ENCODE measurements at regions not wholly inside any gene's neighbourhood (a gene's known extent, or its start where the extent isn't known, plus 50 kb on each side); places are given as distances from the start of the nearest gene placed in this dataset.
"Not testable (repeated sequence)": the region's sequence is repeated elsewhere in the genome, so short reads cannot be mapped to it uniquely, and the experiment has no call there.

DNA sequence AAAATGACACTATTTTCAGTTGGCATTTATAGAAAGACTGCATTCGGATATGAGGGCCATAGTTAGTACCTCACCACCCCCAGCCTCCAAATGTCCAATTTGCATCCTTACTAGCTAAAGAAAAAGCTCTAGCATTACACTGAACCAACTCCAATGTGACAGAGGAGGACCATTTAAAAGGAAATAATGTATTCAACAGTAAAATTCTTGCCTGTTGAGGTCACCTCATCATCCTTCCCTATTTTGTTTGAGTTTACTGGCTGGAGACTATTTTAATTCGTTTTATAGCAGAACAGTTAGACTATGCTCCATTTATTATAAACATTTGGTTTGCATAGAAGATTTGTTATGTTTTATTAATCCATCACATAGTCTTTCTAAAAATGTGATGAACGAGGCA lies 88.2 kb upstream of the PPARGC1A start:
- peaks cover 2 to 28% (median 13%) of the 10 kb centered on the region in 6 donors for H3K9me3 Mint-ChIP-seq
- no peak overlapping the region for H3K27ac Mint-ChIP-seq
- no peaks in the 10 kb centered on the region for H3K4me1 Mint-ChIP-seq
- DNase-seq, result no peak
- no peaks in the 10 kb centered on the region for H3K36me3 Mint-ChIP-seq
- H3K4me3 Mint-ChIP-seq, result no peak overlapping the region
- H3K27me3 Mint-ChIP-seq (ENCODE audit: low read depth in 3 of 3), result peaks cover 0 to 1% (median 0%) of the 10 kb centered on the region in 3 donors

DNA sequence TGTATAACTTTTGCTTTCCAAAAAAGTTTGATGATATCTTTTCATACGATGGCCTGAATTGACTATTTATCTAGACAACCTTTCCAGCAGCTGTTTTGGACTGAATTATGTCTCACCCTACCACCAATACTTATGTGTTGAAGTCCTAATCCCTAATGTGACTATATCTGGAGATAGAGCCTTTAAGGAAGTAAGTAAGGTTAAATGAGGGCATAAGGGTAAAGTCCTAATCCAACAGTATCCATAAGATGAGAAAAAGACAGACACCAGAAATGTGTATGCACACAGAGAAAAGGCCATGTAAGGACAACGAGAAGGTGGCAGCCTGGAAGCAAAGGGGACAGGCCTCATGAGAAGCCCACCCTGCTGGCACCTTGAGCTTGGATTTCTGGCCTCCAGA lies 86.6 kb upstream of the PPARGC1A start:
- peaks cover 2 to 22% (median 9%) of the 10 kb centered on the region in 6 donors for H3K9me3 Mint-ChIP-seq

DNA sequence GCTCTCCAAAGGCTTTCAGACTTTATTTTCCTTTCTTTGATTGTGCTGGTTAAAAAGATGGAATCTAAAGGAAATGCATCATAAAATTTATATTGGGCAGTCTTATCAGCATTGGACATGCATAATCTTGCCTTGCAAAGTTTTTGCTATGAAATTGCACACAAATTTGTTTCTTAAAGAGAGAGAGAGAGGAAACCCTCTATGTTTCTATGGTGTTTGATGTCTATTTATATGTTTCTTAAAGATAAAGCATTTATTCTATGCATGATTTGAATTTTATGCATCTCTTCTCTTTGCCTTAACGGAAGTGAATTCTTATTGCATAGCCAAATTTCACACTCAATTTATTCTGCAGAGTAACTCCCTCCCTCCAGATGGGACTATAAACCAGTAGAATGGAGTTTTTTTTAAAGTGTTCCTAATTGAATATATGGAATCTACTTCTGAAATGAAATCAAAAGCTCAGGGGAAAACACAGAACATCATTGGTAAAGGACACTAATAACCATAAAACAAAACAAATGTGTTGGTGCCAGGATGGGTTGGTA lies 83.5 kb upstream of the PPARGC1A start:
- no peak for DNase-seq
- Mint-ChIP-seq H3K27ac (no peak overlapping the region), H3K4me1 (no peaks in the 10 kb centered on the region), H3K36me3 (no peaks in the 10 kb centered on the region), H3K4me3 (no peak overlapping the region), H3K9me3 (peaks cover 0 to 30% (median 7%) of the 10 kb centered on the region in 6 donors), H3K27me3 (ENCODE audit: low read depth in 3 of 3) (no peaks in the 10 kb centered on the region)

More for the DNA sequence above, 86.6 kb upstream of the PPARGC1A start:
- Mint-ChIP-seq H3K27ac (no peak overlapping the region), H3K36me3 (no peaks in the 10 kb centered on the region), H3K4me1 (no peaks in the 10 kb centered on the region), H3K27me3 (ENCODE audit: low read depth in 3 of 3) (no peaks in the 10 kb centered on the region), H3K4me3 (no peak overlapping the region)
- DNase-seq, result no peak

DNA sequence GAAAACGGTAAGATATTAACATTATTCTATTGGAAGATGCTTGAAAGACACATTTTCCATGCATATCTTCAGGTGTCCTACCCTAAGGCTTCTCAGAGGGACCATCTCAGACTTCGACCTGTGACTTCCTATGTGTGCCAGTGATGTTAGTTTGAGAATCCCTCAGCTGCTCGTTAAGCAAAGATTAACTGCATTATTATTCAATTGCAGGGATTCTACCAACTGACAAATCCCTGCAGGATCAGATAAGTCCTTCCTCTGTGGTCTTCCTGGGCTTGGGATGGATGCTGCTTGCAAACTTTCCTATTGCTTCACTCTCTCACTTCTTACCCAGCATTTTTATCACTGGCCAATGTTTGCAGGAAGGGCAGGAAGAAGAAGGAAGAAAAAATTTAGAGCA lies 83.0 kb upstream of the PPARGC1A start:
- no peaks in the 10 kb centered on the region for H3K36me3 Mint-ChIP-seq
- H3K9me3 Mint-ChIP-seq, result peaks cover 0 to 30% (median 7%) of the 10 kb centered on the region in 6 donors

DNA sequence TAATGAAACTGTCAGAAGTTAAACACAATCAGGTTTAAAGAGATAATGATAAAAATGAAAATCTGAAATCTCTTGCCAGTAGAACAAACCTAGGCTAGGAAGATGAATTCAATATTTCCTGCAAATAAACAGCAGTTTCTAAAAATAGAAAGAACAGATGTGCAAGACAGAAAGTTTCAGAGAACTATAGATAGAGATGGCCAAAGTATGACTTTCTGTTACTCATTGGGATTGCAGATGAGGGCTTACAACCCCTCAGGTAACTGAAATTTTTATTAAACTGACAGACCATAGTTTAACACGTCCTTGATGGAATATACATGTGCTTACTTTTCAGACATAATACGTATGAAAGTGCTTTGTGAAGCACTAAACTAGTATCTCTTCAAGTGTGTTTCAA lies 82.3 kb upstream of the PPARGC1A start:
- no peak overlapping the region for H3K4me3 Mint-ChIP-seq
- no peak overlapping the region for H3K27ac Mint-ChIP-seq
- no peaks in the 10 kb centered on the region for H3K27me3 Mint-ChIP-seq (ENCODE audit: low read depth in 3 of 3)
- no peak for DNase-seq
- H3K36me3 Mint-ChIP-seq, result no peaks in the 10 kb centered on the region
- H3K4me1 Mint-ChIP-seq, result no peaks in the 10 kb centered on the region
- peaks cover 0 to 30% (median 6%) of the 10 kb centered on the region in 6 donors for H3K9me3 Mint-ChIP-seq

More for the DNA sequence above, 83.0 kb upstream of the PPARGC1A start:
- Mint-ChIP-seq H3K27me3 (ENCODE audit: low read depth in 3 of 3) (no peaks in the 10 kb centered on the region), H3K4me1 (no peaks in the 10 kb centered on the region), H3K27ac (no peak overlapping the region), H3K4me3 (no peak overlapping the region)
- DNase-seq, result no peak

DNA sequence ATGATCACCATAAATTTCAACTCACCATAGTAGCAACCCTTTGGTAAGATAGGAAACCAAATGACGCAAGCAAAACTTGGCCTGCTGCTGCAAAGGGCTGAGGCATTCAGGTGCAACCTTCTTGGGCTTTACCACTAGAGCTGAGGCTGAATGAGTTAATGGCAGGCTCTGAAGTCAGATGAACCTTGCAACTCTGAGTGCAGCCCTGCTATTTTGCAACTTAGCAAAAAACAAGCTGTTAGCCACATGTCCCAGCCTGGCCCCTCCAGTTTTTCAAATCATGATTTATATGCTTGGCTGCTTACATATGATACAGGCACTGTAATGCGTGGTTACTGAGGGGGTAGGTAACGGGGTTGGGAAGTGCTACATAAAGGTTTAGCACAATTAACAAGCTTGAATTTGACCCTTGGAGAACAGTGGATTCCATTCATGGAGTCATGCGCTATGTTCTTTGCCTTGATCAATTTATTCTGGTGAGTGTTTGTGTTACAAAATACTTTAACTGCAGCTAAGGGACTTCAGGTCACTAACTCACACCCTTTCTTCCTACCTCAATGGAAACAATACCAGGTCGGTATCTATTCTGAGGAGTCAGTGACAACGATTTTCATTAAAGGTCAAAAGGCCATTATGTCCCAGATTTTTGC lies 80.5 kb upstream of the PPARGC1A start:
- H3K36me3 Mint-ChIP-seq, result no peaks in the 10 kb centered on the region
- H3K9me3 Mint-ChIP-seq, result peaks cover 0 to 15% (median 3%) of the 10 kb centered on the region in 6 donors
- no peak overlapping the region for H3K27ac Mint-ChIP-seq
- H3K27me3 Mint-ChIP-seq (ENCODE audit: low read depth in 3 of 3), result no peaks in the 10 kb centered on the region
- no peak overlapping the region for H3K4me3 Mint-ChIP-seq
- no peak for DNase-seq
- H3K4me1 Mint-ChIP-seq, result no peaks in the 10 kb centered on the region

DNA sequence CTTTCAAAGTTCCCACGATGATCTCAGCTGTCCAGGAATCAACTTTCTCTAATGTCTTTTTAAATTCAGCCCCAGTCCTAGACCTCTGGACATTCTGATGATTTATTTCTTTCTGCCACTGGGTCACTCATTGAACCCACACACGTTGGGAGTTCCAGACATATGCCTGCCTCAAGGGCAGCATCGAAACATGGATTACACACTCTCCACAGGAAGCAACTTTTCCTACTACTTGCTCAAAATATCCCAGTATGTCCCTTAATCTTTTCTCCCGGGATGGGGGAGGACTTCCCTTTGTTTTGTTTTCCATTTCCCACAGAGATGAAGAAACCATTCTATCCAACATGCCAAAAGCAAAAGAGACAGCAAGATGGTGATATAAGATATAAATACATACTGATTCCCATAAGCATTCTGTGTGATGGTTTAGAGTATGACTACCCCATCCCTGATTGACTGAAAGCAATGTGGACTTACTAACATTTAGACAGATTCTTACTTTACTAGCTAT lies 79.8 kb upstream of the PPARGC1A start:
- H3K9me3 Mint-ChIP-seq, result peaks cover 0 to 18% (median 2%) of the 10 kb centered on the region in 6 donors

DNA sequence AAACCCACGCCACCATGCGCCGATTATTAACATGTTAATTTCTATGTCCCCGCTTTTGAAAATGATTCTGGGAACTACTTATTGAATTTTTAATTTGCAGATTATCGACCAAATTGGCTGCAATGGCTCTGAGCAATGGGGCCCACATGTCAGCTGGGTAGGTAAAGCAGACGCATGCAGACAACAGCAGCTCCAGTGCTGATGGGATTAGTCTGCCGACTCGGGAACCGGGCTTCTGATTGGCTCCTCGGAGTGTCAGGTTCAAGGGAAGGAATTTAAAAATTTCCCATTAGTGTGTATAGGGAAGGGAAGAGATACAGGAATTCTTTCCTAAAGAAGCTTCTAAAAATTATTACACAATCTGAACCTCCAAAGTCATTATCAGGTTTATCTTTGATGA lies 77.4 kb upstream of the PPARGC1A start:
- Mint-ChIP-seq H3K4me3 (no peak overlapping the region), H3K9me3 (peaks cover 0 to 33% (median 4%) of the 10 kb centered on the region in 6 donors), H3K27ac (no peak overlapping the region), H3K36me3 (no peaks in the 10 kb centered on the region), H3K4me1 (no peaks in the 10 kb centered on the region), H3K27me3 (ENCODE audit: low read depth in 3 of 3) (no peaks in the 10 kb centered on the region)
- DNase-seq, result no peak

More for the DNA sequence above, 79.8 kb upstream of the PPARGC1A start:
- Mint-ChIP-seq H3K4me3 (no peak overlapping the region), H3K27ac (no peak overlapping the region), H3K4me1 (no peaks in the 10 kb centered on the region), H3K36me3 (no peaks in the 10 kb centered on the region), H3K27me3 (ENCODE audit: low read depth in 3 of 3) (no peaks in the 10 kb centered on the region)
- no peak for DNase-seq

DNA sequence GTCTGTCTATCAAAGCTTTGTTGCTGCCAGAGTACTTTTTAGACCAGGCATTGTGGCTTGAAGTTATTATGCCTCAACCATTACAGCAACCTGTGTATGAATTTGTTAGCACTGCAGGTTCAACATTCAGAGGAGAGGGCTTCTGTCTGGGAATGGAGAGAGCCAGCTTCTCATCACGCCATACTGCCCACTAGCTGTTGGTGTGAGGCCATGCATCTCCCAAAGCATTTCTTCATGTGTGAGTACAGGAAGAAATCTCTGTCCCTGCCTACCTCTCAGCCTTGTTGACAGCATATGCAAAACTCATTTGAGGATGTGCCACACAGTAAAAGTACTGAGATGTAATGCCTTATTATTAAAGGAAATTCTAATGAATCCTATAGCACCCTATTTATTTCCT lies 76.9 kb upstream of the PPARGC1A start:
- H3K9me3 Mint-ChIP-seq, result peaks cover 0 to 33% (median 4%) of the 10 kb centered on the region in 6 donors
- no peaks in the 10 kb centered on the region for H3K4me1 Mint-ChIP-seq
- H3K36me3 Mint-ChIP-seq, result no peaks in the 10 kb centered on the region
- H3K4me3 Mint-ChIP-seq, result no peak overlapping the region
- DNase-seq, result no peak
- H3K27ac Mint-ChIP-seq, result no peak overlapping the region
- H3K27me3 Mint-ChIP-seq (ENCODE audit: low read depth in 3 of 3), result no peaks in the 10 kb centered on the region

DNA sequence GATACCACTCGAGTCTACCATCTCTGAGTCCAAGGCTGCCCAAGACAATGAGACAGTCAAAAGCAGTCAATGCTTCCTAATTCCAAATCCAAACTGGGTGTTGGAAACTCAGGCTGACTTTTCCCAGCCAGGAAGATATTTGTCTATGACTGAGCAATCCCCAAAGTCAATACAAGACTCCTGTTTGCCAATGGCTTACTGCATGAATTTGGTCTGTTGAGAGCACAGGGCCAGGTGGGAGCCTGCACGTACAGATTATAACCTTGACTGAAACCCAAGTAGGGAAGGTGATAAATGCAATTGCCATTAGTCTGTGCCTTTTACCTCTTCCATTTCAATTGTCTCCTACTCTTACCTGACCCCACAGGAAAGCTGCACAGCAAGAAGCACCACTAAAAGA lies 72.6 kb upstream of the PPARGC1A start:
- Mint-ChIP-seq H3K27me3 (ENCODE audit: low read depth in 3 of 3) (no peaks in the 10 kb centered on the region), H3K9me3 (peaks cover 0 to 25% (median 3%) of the 10 kb centered on the region in 6 donors), H3K36me3 (no peaks in the 10 kb centered on the region), H3K4me1 (no peaks in the 10 kb centered on the region), H3K27ac (no peak overlapping the region), H3K4me3 (no peak overlapping the region)
- DNase-seq, result no peak

DNA sequence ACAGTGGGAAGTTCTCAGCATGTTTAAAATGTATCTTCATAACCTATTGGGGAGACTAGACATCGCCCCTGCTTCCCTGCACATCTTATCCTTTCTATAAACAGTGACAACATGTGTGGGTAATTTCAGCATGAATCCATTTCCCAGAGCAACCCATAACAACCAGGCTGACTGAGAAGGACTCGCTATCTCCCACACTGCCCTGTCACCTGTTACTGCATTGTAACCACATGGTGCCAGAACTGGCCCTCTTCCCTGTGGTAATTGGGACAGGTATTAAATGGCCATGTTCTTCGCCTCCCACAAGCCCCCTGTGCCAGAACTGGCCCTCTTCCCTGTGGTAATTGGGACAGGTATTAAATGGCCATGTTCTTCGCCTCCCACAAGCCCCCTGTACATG lies 71.5 kb upstream of the PPARGC1A start:
- not testable (repeated sequence) for H3K4me3 Mint-ChIP-seq; H3K27me3 Mint-ChIP-seq (ENCODE audit: low read depth in 3 of 3)

DNA sequence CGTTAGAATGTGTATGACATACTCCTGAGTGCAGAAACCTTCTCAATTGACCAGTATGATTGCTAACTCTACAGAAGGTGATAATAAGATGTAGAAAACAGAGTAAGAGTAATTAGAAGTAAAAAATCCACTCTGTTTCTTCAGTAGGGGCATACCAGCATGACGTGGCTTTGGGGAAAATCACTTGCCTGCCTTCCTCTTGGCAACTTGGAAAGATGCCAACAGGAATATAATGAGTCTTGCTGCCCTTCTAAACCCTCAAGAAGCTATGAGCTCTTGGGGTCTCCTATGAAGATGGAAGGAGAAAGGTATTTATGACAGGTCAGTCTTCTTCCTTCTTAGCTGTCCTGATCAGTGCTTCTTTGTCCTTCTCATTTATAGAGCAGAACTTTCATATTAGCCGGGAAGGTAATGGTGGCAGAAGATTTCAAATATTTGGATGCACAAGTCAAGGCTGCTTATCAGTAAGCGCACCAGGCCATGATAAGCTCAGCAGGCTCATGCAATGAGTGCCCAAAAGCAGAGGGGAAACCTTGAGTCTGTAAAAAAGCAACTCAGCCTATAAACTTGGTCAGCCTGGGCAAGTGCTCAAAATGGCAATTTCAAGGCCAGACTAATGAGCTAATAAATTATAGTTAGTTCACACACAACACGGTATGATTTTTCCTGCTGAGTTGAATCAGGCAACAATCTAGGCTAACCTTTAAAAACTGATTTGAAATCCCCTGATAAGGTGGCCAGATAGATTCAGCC lies 69.7 kb upstream of the PPARGC1A start:
- H3K4me3 Mint-ChIP-seq, result no peak overlapping the region
- DNase-seq, result no peak
- H3K27me3 Mint-ChIP-seq (ENCODE audit: low read depth in 3 of 3), result no peaks in the 10 kb centered on the region
- no peaks in the 10 kb centered on the region for H3K4me1 Mint-ChIP-seq
- H3K9me3 Mint-ChIP-seq, result peaks cover 0 to 26% (median 8%) of the 10 kb centered on the region in 6 donors
- H3K36me3 Mint-ChIP-seq, result no peaks in the 10 kb centered on the region
- H3K27ac Mint-ChIP-seq, result no peak overlapping the region

More for the DNA sequence above, 71.5 kb upstream of the PPARGC1A start:
- H3K36me3 Mint-ChIP-seq, DNase-seq, H3K27ac Mint-ChIP-seq, H3K4me1 Mint-ChIP-seq: not testable (repeated sequence)
- peaks cover 0 to 30% (median 7%) of the 10 kb centered on the region in 6 donors for H3K9me3 Mint-ChIP-seq

DNA sequence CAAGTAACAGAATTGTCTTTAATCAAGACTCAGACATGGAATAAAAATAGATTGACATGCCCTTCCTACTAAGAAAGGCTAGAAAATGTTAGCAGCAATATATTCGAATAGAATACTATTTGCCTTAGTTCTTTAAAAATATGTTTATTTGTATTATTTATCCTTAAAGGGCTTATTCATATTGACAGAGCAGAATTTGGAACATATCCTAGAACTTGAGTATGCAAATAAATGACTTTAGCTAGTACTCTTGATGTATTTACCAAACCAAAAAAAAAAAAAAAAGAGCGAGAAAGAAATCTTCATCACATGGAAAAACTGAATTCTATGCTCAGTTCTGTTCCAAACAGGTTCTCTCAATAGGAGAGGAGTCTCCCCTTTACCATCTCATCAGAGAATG lies 68.9 kb upstream of the PPARGC1A start:
- H3K4me1 Mint-ChIP-seq, result no peaks in the 10 kb centered on the region
- no peak for DNase-seq
- no peaks in the 10 kb centered on the region for H3K27me3 Mint-ChIP-seq (ENCODE audit: low read depth in 3 of 3)
- H3K36me3 Mint-ChIP-seq, result no peaks in the 10 kb centered on the region
- H3K9me3 Mint-ChIP-seq, result peaks cover 0 to 19% (median 6%) of the 10 kb centered on the region in 6 donors
- no peak overlapping the region for H3K27ac Mint-ChIP-seq
- H3K4me3 Mint-ChIP-seq, result no peak overlapping the region

DNA sequence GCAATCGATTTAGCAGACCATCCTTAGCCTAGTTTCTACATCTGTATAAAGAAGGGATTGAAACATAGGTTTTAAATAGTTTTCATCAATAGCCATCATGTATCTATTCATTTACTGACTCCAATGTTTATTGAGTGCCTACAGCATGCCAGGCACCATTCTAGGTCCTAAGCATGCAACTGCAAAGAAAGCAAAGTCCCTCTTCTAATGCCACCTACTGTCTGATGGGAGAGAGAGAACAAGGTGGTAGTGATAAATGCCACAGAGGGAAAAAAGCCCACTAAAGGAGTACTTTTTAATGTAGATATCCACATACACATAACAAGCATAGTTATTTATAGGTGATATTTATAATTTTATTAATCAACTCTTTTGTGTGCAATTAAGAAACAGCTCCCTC lies 67.6 kb upstream of the PPARGC1A start:
- Mint-ChIP-seq H3K9me3 (peaks cover 0 to 19% (median 5%) of the 10 kb centered on the region in 6 donors), H3K36me3 (no peaks in the 10 kb centered on the region), H3K27me3 (ENCODE audit: low read depth in 3 of 3) (no peaks in the 10 kb centered on the region), H3K27ac (no peak overlapping the region), H3K4me1 (no peaks in the 10 kb centered on the region), H3K4me3 (no peak overlapping the region)
- no peak for DNase-seq
